Keratinocyte (primary cell): ENCODE measurements at regions not wholly inside any gene's neighbourhood (a gene's known extent, or its start where the extent isn't known, plus 50 kb on each side); places are given as distances from the start of the nearest gene placed in this dataset.

Experiments used
- EZH2 ChIP-seq: IDR thresholded peaks from one replicate; pipeline ENCODE4 v1.6.1; 2012; ENCODE audit warnings: inconsistent platforms, mild to moderate bottlenecking, low read length, moderate library complexity
- TF ChIP-seq, protein P1 (sequence below), 3 experiments: IDR thresholded peaks in 1 of 3; conservative IDR thresholded peaks in 1 of 3; optimal IDR thresholded peaks in 1 of 3; 2 replicates in 2 of 3; 3 replicates in 1 of 3; pipeline versions ENCODE3 to v1.5.1; 2011; ENCODE audit warnings: low read length in 3 of 3, mild to moderate bottlenecking in 3 of 3, moderate library complexity in 2 of 3, control low read depth in 1 of 3, inconsistent platforms in 1 of 3; ENCODE audit not compliant: insufficient read depth in 2 of 3; ENCODE audit errors: extremely low read depth in 1 of 3

DNA sequence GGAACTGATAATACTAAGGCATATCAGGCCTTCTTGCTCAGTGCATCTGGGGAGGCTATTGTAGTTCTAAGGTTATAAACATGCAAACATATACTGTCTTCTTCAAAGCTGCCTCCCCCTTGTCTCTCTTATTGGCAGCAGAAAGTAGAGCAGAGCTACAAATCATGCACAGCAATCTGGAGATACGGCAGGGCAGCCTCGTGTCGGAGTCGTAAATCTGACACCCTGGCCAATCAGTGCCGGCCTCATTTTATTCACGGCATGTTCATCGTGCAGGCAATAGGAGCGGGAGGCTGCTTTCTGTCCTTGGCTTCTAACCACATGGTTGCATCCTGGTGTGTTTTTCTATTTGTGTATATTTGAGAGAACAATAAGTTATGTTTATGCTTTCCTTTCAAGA lies 300.2 kb upstream of the CNTN6 start:
- TF ChIP-seq, protein P1, sequence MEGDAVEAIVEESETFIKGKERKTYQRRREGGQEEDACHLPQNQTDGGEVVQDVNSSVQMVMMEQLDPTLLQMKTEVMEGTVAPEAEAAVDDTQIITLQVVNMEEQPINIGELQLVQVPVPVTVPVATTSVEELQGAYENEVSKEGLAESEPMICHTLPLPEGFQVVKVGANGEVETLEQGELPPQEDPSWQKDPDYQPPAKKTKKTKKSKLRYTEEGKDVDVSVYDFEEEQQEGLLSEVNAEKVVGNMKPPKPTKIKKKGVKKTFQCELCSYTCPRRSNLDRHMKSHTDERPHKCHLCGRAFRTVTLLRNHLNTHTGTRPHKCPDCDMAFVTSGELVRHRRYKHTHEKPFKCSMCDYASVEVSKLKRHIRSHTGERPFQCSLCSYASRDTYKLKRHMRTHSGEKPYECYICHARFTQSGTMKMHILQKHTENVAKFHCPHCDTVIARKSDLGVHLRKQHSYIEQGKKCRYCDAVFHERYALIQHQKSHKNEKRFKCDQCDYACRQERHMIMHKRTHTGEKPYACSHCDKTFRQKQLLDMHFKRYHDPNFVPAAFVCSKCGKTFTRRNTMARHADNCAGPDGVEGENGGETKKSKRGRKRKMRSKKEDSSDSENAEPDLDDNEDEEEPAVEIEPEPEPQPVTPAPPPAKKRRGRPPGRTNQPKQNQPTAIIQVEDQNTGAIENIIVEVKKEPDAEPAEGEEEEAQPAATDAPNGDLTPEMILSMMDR (optimal IDR thresholded peaks at IDR 0.05 in 1 of 3, IDR thresholded peaks at IDR 0.05 in 1 of 3, conservative IDR thresholded peaks at IDR 0.05 in 1 of 3; ENCODE audit: extremely low read depth in 1 of 3, insufficient read depth in 2 of 3, low read length in 3 of 3), result no peak
- TF ChIP-seq EZH2, result no peak
